HCT116 (cell line): ENCODE measurements at regions not wholly inside any gene's neighbourhood (a gene's known extent, or its start where the extent isn't known, plus 50 kb on each side); places are given as distances from the start of the nearest gene placed in this dataset.
"Not testable (repeated sequence)": the region's sequence is repeated elsewhere in the genome, so short reads cannot be mapped to it uniquely, and the experiment has no call there.

Experiments used
- ATAC-seq: fragments of 200-7000 bp; cut with Tn5 transposase; 2 replicates; pipeline ENCODE4 v1.9.1; 2020; ENCODE audit warnings: mild to moderate bottlenecking, moderate library complexity
- BruUV-seq: library from RNA; stranded (reverse); fragments of 400-500 nt; replicated peaks from 2 replicates; lab custom pipeline; 2021; lab: Mats Ljungman, UMichigan
- CTCF ChIA-PET: fragments of 300-600 bp; sonication (Branson Sonifier 250); formaldehyde crosslinking; loops from one replicate; lab custom pipeline; 2021; ENCODE audit warnings: antibody characterized with exemption; lab: Charles Lee
- POLR2A ChIA-PET: fragments of 300-600, 350-600 bp; sonication (Branson Sonifier 250); formaldehyde crosslinking; loops from one replicate; lab custom pipeline; 2021; ENCODE audit warnings: antibody characterized with exemption; lab: Charles Lee
- RAD21 ChIA-PET, 2 experiments: fragments of 300-600 bp; sonication (Branson Sonifier 250); formaldehyde crosslinking; loops; one replicate each; lab custom pipeline; 2023; ENCODE audit warnings: low total read pairs in 2 of 2; ENCODE audit not compliant: uncharacterized antibody in 2 of 2, unreplicated experiment in 2 of 2, low non-redundant PET in 1 of 2; lab: Charles Lee
- DNase-seq: peaks from one replicate; pipeline ENCODE4 v3.0.0-alpha.2; 2010; ENCODE audit warnings: low read depth, low spot score
- H2AFZ ChIP-seq: fragments of 200-600 bp; shearing (Covaris generic), sonication (generic); 2 replicates; pipeline ENCODE4 v1.6.1; 2017; ENCODE audit warnings: low read depth, mixed run types, mixed read lengths, antibody characterized with exemption, low read length; ENCODE audit not compliant: poor library complexity, severe bottlenecking
- H3K27ac ChIP-seq: 2 replicates; pipeline ENCODE4 v1.5.1; 2012; ENCODE audit warnings: low read depth, low read length
- H3K27me3 ChIP-seq: fragments of 200-600 bp; sonication (generic); 2 replicates; pipeline ENCODE4 v1.6.1; 2016; ENCODE audit warnings: mixed run types, low read length, mixed read lengths; ENCODE audit not compliant: insufficient read depth
- H3K36me3 ChIP-seq, 2 experiments: fragments of 200-500 bp in 1 of 2; fragments of 200-600 bp in 1 of 2; sonication (Bioruptor generic) in 1 of 2; sonication (generic) in 1 of 2; 2 replicates each; pipeline versions ENCODE4 v1.5.1 to v1.6.1; 2014 to 2016; ENCODE audit warnings: low read length in 2 of 2, inconsistent platforms in 1 of 2, mixed read lengths in 1 of 2, mixed run types in 1 of 2; ENCODE audit not compliant: insufficient read depth in 2 of 2, control insufficient read depth in 1 of 2
- H3K4me1 ChIP-seq, 2 experiments: fragments of 200-600 bp in 1 of 2; sonication (generic) in 1 of 2; 2 replicates each; pipeline versions ENCODE4 v1.5.1 to v1.6.1; 2012 to 2017; ENCODE audit warnings: low read length in 2 of 2, inconsistent platforms in 1 of 2, mild to moderate bottlenecking in 1 of 2, mixed read lengths in 1 of 2, mixed run types in 1 of 2, moderate library complexity in 1 of 2; ENCODE audit not compliant: insufficient read depth in 2 of 2, control insufficient read depth in 1 of 2
- H3K4me2 ChIP-seq: fragments of 200-600 bp; sonication (generic); 2 replicates; pipeline ENCODE4 v1.6.1; 2017; ENCODE audit warnings: mixed run types, low read length, mixed read lengths
- H3K4me3 ChIP-seq, 2 experiments: fragments of 200-600 bp in 1 of 2; sonication (generic) in 1 of 2; replicated peaks in 1 of 2; 2 replicates each; pipeline ENCODE4 v1.5.1; 2011 to 2016; ENCODE audit warnings: low read length in 2 of 2, control low read depth in 1 of 2, low read depth in 1 of 2, mild to moderate bottlenecking in 1 of 2, mixed read lengths in 1 of 2, mixed run types in 1 of 2
- H3K79me2 ChIP-seq: fragments of 200-600 bp; sonication (generic); 2 replicates; pipeline ENCODE4 v1.6.1; 2017; ENCODE audit warnings: mild to moderate bottlenecking, mixed run types, low read length, moderate library complexity, mixed read lengths; ENCODE audit not compliant: insufficient read depth
- H3K9ac ChIP-seq: fragments of 200-600 bp; sonication (generic); 2 replicates; pipeline ENCODE4 v1.6.1; 2016; ENCODE audit warnings: low read length, mixed read lengths
- H3K9me2 ChIP-seq: fragments of 200-600 bp; sonication (generic), shearing (Covaris generic); 2 replicates; pipeline ENCODE4 v1.6.1; 2017; ENCODE audit warnings: mixed run types, mild to moderate bottlenecking, moderate library complexity; ENCODE audit not compliant: insufficient read depth
- H3K9me3 ChIP-seq, 2 experiments: fragments of 200-500 bp in 1 of 2; fragments of 200-600 bp in 1 of 2; sonication (Bioruptor generic) in 1 of 2; sonication (generic) in 1 of 2; 2 replicates each; pipeline ENCODE4 v1.6.1; 2014 to 2017; ENCODE audit warnings: low read length in 2 of 2, mixed read lengths in 2 of 2, inconsistent platforms in 1 of 2, low read depth in 1 of 2, mild to moderate bottlenecking in 1 of 2, mixed run types in 1 of 2, moderate library complexity in 1 of 2; ENCODE audit not compliant: control insufficient read depth in 1 of 2, insufficient read depth in 1 of 2
- H4K20me1 ChIP-seq: fragments of 200-600 bp; sonication (generic), shearing (Covaris generic); 2 replicates; pipeline ENCODE4 v1.6.1; 2017; ENCODE audit warnings: mixed run types, mild to moderate bottlenecking, moderate library complexity; ENCODE audit not compliant: insufficient read depth
- ELF1 ChIP-seq: IDR thresholded peaks from 2 replicates; pipeline ENCODE4 v1.6.1; 2012; ENCODE audit warnings: low read depth, borderline replicate concordance
- intact Hi-C: fragments of 100-400 bp; cut with micrococcal nuclease; formaldehyde crosslinking; loops from 2 replicates; pipeline ENCODE4 v1.10.0; 2022
- TF ChIP-seq, protein P1 (sequence below), 3 experiments: fragments of 200-600 bp in 1 of 3; sonication (generic) in 1 of 3; IDR thresholded peaks in 2 of 3; conservative IDR thresholded peaks in 1 of 3; 2 replicates each; pipeline ENCODE4 v1.5.1; 2012 to 2017; ENCODE audit warnings: low read depth in 2 of 3, low read length in 2 of 3, antibody characterized with exemption in 1 of 3, borderline replicate concordance in 1 of 3, control low read depth in 1 of 3, mild to moderate bottlenecking in 1 of 3, mixed read lengths in 1 of 3, mixed run types in 1 of 3, moderate library complexity in 1 of 3; ENCODE audit not compliant: insufficient read depth in 1 of 3
- TF ChIP-seq, protein P2 (sequence below): IDR thresholded peaks from 2 replicates; pipeline ENCODE4 v1.6.1; 2012

DNA sequence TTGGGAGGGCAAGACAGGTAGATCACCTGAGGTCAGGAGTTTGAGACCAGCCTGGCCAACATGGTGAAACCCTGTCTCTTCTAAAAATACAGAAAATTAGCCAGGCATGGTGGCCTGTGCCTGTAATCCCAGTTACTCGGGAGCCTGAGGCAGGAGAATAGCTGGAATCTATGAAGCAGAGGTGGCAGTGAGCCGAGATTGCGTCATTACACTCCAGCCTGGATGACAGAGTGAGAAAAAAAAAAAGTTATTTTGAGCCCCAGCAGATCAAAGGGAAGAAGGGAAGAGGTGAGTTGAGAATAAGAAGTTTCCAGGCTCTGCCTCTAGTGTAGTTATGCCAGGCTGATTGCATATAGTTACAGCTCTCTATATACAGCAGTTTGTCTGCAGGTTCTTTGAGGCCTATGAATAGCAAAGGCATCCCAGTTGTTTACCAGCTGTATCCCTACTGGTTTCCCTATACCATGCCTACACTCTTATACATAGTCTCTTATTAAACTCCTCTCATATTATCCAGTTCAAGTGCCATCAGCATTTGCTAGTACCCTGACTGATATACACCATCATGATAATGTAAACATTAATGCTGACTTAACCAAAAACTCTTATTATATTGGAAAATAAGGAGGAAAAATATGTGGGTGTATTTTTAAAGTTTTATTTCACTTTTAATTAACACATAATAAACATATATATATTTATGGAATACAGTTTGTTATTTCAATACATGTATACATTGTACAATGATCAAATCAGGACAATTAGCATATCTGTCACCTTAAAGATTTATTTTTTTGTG, 823.6 kb upstream of the ADGRB3 start (continued):
- TF ChIP-seq, protein P1, sequence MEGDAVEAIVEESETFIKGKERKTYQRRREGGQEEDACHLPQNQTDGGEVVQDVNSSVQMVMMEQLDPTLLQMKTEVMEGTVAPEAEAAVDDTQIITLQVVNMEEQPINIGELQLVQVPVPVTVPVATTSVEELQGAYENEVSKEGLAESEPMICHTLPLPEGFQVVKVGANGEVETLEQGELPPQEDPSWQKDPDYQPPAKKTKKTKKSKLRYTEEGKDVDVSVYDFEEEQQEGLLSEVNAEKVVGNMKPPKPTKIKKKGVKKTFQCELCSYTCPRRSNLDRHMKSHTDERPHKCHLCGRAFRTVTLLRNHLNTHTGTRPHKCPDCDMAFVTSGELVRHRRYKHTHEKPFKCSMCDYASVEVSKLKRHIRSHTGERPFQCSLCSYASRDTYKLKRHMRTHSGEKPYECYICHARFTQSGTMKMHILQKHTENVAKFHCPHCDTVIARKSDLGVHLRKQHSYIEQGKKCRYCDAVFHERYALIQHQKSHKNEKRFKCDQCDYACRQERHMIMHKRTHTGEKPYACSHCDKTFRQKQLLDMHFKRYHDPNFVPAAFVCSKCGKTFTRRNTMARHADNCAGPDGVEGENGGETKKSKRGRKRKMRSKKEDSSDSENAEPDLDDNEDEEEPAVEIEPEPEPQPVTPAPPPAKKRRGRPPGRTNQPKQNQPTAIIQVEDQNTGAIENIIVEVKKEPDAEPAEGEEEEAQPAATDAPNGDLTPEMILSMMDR (IDR thresholded peaks at IDR 0.05 in 2 of 3, conservative IDR thresholded peaks at IDR 0.05 in 1 of 3; ENCODE audit: borderline replicate concordance in 1 of 3, insufficient read depth in 1 of 3, low read depth in 2 of 3, low read length in 2 of 3) = no peak
- TF ChIP-seq, protein P2, sequence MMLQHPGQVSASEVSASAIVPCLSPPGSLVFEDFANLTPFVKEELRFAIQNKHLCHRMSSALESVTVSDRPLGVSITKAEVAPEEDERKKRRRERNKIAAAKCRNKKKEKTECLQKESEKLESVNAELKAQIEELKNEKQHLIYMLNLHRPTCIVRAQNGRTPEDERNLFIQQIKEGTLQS = no peak
- no peak for TF ChIP-seq ELF1

DNA sequence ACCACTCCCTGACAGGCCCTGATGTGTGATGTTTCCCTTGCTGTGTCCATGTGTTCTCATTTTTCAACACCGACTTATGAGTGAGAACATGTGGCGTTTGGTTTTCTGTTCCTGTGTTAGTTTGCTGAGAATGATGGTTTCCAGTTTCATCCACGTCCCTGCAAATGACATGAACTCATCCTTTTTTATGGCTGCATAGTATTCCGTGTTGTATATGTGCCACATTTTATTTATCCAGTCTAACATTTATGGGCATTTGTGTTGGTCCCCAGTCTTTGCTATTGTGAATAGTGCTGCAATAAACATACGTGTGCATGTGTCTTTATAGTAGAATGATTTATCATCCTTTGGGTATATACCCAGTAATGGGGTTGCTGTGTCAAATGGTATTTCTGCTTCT, 830.3 kb upstream of the ADGRB3 start:
- BruUV-seq, H4K20me1 ChIP-seq, H3K27ac ChIP-seq, ATAC-seq, H3K79me2 ChIP-seq, H3K4me2 ChIP-seq, POLR2A ChIA-PET, H3K4me1 ChIP-seq, H3K9me2 ChIP-seq, DNase-seq, CTCF ChIA-PET, H2AFZ ChIP-seq, H3K4me3 ChIP-seq, intact Hi-C loops, H3K36me3 ChIP-seq, RAD21 ChIA-PET, H3K9ac ChIP-seq, H3K27me3 ChIP-seq: not testable (repeated sequence)
- H3K9me3 ChIP-seq = peaks cover 0 to 18% of the 10 kb centered on the region in 2 experiments; a peak in 3 of 4 replicates
